GM21360 (cell line): ENCODE measurements at regions not wholly inside any gene's neighbourhood (a gene's known extent, or its start where the extent isn't known, plus 50 kb on each side); places are given as distances from the start of the nearest gene placed in this dataset.
"Not testable (repeated sequence)": the region's sequence is repeated elsewhere in the genome, so short reads cannot be mapped to it uniquely, and the experiment has no call there.

Experiments
- ATAC-seq: cut with Tn5 transposase; IDR thresholded peaks from one replicate; pipeline ENCODE4 v1.9.1; 2021; ENCODE audit warnings: mild to moderate bottlenecking, moderate library complexity; ENCODE audit not compliant: unreplicated experiment

DNA sequence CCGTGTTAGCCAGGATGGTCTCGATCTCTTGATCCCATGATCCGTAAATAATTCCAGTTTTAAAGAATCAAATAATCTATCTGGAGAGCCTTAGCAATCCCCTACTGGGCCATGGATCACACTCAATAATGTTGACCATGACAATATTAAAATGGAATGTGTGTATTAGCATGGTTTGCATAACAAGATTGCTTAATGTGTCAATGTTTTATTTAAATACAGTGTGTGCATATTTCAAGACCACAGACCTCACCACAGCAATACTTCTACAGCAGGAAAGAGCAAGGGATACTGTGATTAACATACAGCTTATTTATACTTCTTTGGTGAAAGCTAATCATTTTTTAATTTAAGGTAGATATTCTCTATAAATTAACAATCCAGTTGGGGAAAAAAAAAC lies 470.4 kb downstream of the TFAP2B start:
- ATAC-seq = no peak

GRCh38 chr6:51292659-51293058 lies 474.0 kb downstream of the TFAP2B start:
- ATAC-seq = no peak

- ATAC-seq = no peak
Measured at GRCh38 chr6:51299621-51300380, 481.1 kb downstream of the TFAP2B start.

DNA sequence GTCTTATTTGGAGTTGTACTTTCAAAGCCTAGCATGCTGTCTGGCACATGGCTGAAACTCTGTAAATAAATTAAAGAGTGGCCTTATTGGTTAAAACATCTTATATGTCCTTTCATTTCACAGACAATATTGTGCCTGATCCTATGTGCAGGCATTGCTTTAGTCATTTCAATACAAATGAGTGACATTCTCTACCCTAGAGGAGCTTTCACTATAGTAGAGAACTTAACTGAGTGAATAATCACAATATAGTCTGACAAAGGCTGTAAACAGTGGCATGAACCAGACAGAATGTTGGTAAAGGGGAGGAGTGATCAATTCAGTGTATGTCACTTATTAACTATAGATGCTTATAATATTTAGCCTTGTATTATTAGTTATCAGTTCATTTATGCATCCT lies 481.8 kb downstream of the TFAP2B start:
- ATAC-seq = no peak

DNA sequence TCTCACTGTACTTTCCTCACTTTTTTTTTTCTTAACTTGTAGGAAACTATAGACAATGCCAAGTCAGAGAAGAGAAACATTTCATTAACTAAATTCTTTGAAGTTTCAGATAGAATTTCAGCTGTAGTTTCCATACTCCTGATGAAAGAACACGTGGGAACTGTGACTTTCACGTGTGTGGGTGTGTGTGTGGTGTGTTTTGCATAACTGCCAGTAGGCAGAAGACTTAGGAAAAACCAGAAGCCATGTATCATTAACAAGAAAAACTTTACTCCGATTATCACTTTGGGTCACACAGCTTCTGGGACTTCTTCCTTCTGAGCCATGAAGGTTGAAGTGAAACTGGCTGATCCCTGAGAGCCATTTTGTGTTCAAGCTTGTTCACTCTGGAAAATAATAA lies 483.3 kb downstream of the TFAP2B start:
- ATAC-seq = no peak

GRCh38 chr6:51302431-51302830 lies 483.8 kb downstream of the TFAP2B start:
- no peak for ATAC-seq

- no peak for ATAC-seq
Measured at GRCh38 chr6:51303338-51303737, 484.7 kb downstream of the TFAP2B start.

- ATAC-seq = no peak
Measured at GRCh38 chr6:51314965-51315364, 496.3 kb downstream of the TFAP2B start.

- no peak for ATAC-seq
Measured at GRCh38 chr6:51318674-51319073, 500.0 kb downstream of the TFAP2B start.

DNA sequence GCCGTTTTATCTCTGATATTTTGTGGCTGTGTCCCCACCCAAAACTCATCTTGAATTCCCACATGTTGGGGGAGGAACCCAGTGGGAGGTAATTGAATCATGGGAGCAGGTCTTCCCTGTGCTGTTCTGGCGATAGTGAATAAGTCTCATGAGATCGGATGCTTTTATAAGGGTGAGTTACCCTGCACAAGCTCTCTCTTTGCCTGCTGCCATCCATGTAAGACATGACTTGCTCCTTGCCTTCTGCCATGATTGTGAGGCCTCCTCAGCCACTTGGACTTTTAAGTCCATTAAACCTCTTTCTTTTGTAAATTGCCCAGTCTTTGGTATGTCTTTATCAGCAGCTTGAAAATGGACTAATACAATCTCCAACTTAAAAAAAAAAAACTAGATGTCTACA lies 502.8 kb downstream of the TFAP2B start:
- ATAC-seq = not testable (repeated sequence)

DNA sequence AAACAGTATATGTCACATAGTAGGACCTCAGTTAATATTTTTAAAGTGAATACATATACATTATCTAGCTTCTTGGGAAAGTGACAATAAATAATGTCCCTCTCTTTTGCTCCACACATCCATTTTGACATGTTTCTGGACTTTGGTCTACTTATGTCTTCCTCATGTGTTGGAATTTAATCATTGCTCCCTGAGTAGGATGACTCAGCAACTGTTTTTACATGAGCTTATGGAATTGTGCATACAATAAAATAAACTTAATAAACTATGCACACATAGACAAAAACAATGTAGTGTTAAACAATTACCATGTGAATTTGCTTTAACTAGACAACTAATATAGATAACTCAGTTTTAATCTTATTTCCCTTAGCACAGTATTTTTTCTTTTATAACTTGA lies 503.8 kb downstream of the TFAP2B start:
- ATAC-seq = no peak

DNA sequence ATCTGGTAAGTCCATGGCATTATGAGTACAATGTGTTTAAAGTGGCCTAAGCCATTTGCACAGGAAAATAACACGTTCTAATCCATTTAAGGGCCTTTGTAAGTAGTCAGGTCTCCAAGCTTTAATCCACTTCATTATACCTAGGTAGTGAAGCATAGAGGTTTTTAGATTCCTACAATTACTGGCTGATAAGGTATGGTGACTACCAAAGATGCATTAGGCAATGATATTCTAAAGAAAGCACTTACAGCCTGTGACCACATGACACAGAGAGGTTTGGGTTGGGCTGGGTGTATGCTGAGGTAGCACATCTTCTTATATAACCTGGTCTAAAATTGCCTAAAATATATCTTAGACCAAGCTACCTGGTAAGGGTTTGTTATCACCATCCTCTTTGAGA lies 504.4 kb downstream of the TFAP2B start:
- ATAC-seq = no peak

GRCh38 chr6:51330971-51331370 lies 512.3 kb downstream of the TFAP2B start:
- no peak for ATAC-seq

DNA sequence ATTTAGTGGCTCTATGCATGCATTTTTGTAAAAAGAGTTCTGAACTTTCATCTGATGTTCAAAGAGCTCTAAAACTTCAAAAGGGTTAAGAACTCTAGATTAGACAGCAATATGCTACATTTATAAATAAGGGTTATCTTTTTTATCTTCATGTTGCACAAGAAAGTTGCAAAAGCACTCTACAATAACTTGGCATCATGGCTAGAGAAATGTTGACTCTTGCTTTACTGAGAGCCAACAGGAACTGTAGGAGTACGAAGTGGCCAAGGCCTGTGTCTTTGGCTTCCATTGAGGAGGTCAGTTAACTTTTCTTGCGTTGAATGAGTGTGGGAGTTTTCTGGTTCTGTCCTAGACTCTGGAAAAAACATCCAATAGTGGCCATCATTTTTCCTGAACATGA lies 516.9 kb downstream of the TFAP2B start:
- ATAC-seq = no peak

- ATAC-seq = no peak
Measured at GRCh38 chr6:51336185-51336584, 517.5 kb downstream of the TFAP2B start.

GRCh38 chr6:51337277-51337676 lies 518.6 kb downstream of the TFAP2B start:
- ATAC-seq = no peak

- ATAC-seq = no peak
Measured at GRCh38 chr6:51339108-51339507, 520.4 kb downstream of the TFAP2B start.

- no peak for ATAC-seq
Measured at GRCh38 chr6:51339728-51340127, 521.1 kb downstream of the TFAP2B start.

DNA sequence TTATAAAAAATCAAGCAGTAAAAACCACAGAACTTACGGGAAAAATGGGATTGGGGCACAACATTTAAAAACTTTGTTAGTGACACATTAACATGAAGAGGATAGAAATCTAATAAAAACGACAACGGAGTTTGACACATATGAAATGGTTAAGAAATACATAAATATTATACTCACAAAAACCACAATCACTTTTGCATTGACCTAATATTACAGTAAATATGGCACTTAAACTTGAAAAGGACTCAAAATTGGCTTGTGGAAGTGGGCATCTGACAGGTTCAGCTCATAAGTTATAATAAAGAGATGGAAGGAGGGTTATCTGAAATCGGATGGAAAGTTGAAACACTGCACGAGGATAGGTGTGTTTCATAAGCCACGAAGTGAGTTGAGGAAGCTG lies 523.7 kb downstream of the TFAP2B start:
- no peak for ATAC-seq

- no peak for ATAC-seq
Measured at GRCh38 chr6:51349857-51350256, 531.2 kb downstream of the TFAP2B start.

- no peak for ATAC-seq
Measured at GRCh38 chr6:51350308-51350904, 531.7 kb downstream of the TFAP2B start.

DNA sequence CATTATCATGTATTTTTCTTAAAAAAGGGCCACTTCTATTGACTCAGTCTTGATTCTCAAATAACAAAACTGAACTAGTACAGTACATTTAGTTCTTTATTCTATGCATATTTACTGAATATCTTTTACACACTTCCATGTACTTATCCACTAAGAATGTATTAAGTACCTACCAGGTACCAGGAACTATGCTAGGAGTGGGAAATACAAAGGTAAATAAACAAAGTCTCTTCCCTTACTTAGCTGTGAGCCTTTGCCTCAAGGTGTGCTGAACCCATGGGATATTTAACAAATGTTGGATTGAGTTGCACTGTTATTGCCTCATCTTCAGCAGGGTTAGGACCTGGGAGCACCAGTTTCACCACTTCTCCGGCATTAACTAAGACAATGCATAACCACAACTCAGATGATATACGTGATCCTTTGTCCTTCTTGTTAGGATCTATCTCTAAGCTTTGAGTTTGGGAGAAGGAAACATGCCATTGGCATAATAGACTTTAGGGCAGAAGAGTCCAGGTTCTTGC lies 533.9 kb downstream of the TFAP2B start:
- no peak for ATAC-seq

DNA sequence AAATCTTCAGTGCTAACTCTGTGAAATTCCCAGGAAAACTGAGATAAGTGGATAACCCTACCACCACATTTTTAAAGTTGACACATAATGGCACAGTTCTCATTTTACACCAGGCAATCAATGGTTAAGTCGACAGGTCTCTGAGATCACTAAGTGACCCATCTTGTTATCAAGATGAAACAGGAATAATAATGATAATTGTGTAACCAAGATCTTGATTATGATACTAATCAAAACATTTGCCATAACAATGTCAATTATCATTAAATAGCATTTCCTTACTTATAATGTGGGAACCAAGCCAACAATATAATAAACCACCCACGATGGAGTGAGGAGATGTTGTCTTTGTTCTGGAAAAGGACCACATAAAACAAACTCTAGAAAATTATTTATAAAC lies 541.6 kb downstream of the TFAP2B start:
- no peak for ATAC-seq
